ENCODE measurements at regions not wholly inside any gene's neighbourhood (a gene's known extent, or its start where the extent isn't known, plus 50 kb on each side); places are given as distances from the start of the nearest gene placed in this dataset.

DNA sequence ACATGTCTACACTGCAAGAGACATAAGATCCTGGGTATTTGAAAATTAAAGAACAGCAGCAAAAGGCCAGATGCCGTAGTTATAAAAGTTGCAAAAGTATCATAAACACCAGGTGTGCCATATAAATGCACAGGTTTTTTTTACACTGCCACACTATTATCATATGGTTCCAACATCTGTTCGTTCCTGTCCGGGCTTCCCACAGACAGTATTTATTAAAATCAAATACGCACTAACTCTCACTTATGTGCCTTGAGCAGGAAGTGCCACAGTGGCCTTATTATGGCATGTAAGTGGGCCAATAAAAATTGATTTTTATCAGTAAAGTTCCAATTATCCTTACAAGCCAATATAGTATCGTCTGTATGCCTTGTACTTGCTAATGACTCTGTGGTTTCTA is 873.2 kb downstream of the RPA4 start:
- no peak for DNase-seq
- in situ Hi-C loops (cut with MboI; ENCODE audit: low pct_unique_long_range_greater_than_20kb, low sequenced_read_pairs) = no loop called here

DNA sequence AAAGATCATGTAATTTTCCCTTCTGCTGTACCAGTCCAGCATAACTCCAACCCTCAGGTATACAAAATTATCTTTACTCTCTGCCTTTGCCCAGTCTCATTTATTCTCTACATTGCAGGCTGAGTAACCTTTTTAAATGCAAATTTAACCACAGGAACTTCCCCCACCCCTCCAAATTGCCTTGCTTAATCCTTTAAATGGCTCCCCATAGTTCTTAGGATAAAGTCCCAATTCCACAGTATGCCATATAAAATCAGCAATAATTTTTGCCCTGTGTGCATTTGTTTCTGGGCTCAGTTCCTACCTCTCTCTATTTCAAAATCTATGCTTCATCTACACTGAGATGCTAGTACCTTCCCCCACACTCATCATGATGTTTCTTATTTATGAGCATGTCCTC is 879.7 kb downstream of the RPA4 start:
- in situ Hi-C loops (cut with MboI; ENCODE audit: low pct_unique_long_range_greater_than_20kb, low sequenced_read_pairs) = no loop called here

DNA sequence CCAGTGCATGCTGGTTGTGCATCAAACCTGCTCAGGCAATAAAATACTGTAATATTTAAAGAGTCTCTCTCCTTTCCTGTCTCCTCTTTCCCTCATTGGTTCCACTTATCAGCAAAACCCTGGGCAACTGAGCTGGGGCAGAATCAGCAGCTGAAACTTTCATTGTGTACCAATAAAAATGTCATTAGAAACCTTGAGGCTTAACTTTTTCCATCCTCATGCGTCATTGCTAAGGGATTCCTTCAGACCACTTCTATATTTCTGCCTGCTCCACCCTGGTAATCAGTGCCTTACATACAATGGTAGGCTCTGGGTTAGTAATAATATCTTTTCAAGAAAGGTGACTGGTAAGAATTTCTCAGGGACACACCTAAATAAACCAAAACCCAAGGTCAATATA is 880.3 kb downstream of the RPA4 start:
- in situ Hi-C loops (cut with MboI; ENCODE audit: low pct_unique_long_range_greater_than_20kb, low sequenced_read_pairs) = no loop called here
- DNase-seq = no peak

More for the DNA sequence above, 879.7 kb downstream of the RPA4 start:
- DNase-seq = no peak

GRCh38 chrX:97766501-97767095 is 882.9 kb downstream of the RPA4 start:
- no peak for DNase-seq
- in situ Hi-C loops (cut with MboI; ENCODE audit: low pct_unique_long_range_greater_than_20kb, low sequenced_read_pairs) = no loop called here

- no peak for DNase-seq
- in situ Hi-C loops (cut with MboI; ENCODE audit: low pct_unique_long_range_greater_than_20kb, low sequenced_read_pairs) = no loop called here
Observed at GRCh38 chrX:97787311-97787710, 903.6 kb downstream of the RPA4 start.

DNA sequence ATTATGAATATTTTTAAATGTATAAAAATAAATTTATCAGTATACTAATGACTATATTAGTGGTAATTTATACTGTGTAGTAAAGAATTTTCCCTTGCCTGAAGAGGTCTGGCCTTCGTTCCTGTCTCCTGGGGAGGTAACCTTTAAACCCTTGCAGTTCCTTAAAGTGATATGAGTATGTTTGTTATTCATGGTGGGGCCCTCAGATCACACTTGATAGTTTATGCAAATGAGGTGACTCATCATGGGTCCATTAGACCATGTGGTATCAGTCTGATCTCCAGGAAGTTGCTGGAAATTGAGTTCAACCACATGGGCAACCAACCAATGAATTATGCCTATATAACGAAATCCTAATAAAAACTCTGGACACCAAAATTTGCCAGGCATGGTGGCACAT is 904.1 kb downstream of the RPA4 start:
- no peak for DNase-seq
- in situ Hi-C loops (cut with MboI; ENCODE audit: low pct_unique_long_range_greater_than_20kb, low sequenced_read_pairs) = no loop called here

- in situ Hi-C loops (cut with MboI; ENCODE audit: low pct_unique_long_range_greater_than_20kb, low sequenced_read_pairs) = no loop called here
- peak; percentile 65 for DNase-seq
Observed at GRCh38 chrX:97790850-97791249, 907.1 kb downstream of the RPA4 start.

DNA sequence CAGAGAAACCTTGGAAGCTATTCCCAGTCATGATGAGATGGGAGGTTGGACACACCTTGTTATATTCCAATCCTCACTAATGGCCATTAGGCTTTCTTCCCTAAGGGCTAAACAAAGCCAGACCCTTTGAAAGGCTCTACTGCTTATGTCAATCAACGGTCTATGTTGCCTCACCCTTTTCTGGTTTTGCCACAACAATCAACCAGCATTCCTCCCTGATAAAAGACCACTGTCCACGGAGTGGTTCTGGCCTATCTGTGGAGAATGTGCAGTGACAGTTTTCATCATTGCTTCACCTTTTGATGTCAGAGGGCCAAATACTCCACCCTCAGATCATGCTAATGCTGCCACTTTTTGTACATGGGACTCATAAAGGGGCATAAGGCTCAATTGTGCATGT is 913.4 kb downstream of the RPA4 start:
- DNase-seq = no peak
- in situ Hi-C loops (cut with MboI; ENCODE audit: low pct_unique_long_range_greater_than_20kb, low sequenced_read_pairs) = no loop called here

DNA sequence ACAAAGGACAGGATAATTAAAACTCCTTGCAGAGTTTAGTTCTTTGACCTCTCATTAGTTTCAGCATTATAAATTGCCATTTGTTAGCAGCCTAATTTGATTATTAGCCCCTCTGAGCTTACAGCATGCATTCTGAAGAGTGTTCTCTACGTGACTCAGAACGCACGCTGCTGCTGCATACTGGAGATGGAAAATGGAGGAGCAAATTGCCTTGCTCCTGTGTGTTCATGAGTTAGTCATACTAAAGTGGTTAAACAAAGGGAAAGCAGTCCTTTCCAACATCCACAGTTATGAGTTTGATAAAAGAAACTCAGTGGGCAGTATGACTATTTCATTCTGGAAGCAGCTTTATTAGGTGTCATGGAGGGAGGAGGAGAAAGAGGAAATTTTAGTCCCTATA is 922.5 kb downstream of the RPA4 start:
- in situ Hi-C loops (cut with MboI; ENCODE audit: low pct_unique_long_range_greater_than_20kb, low sequenced_read_pairs) = no loop called here
- DNase-seq = no peak

DNA sequence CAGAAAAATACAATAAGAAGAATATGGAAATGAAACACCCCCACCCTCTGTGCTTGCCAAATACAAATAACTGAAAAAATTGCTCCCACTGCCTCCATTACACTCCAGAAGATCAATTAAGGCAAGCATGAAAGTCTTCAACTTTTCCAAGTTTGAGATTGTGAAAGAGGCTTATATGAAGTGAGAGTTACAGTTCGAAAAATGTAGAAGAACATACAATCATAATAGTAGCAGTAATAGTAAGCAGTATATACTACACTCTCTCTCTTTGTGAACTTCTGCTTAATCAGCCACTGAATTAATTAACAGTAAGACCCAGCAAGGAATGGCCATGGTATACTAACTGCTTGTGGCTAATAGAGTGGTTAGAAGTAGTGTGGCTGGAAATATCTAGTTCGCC is 923.2 kb downstream of the RPA4 start:
- no peak for DNase-seq
- in situ Hi-C loops (cut with MboI; ENCODE audit: low pct_unique_long_range_greater_than_20kb, low sequenced_read_pairs) = no loop called here

GRCh38 chrX:97820170-97820569 is 936.5 kb downstream of the RPA4 start:
- DNase-seq = no peak

DNA sequence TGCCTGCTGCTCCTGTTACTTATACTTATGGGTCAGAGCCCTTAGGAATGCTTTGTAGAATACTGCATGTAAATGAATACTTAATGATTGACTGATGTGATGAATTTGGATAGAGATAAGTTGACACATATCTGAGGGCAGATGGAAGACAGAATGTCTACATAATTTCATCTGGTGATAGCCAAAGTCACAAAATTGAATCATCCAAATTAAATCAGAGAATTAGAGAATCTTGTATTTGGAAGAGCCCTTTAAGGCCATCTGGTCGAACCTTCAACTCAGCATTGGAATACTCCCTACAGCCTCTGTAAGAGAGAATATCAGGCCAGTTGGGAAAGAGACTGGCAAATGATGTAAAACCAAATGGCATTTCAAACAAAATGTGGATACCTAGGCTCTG is 944.8 kb downstream of the RPA4 start:
- DNase-seq = no peak
- in situ Hi-C loops (cut with MboI; ENCODE audit: low pct_unique_long_range_greater_than_20kb, low sequenced_read_pairs) = no loop called here

More at GRCh38 chrX:97820170-97820569, 936.5 kb downstream of the RPA4 start:
- in situ Hi-C loops (cut with MboI; ENCODE audit: low pct_unique_long_range_greater_than_20kb, low sequenced_read_pairs) = no loop called here

GRCh38 chrX:97835969-97836368 is 952.3 kb downstream of the RPA4 start:
- in situ Hi-C loops (cut with MboI; ENCODE audit: low pct_unique_long_range_greater_than_20kb, low sequenced_read_pairs) = no loop called here
- no peak for DNase-seq

DNA sequence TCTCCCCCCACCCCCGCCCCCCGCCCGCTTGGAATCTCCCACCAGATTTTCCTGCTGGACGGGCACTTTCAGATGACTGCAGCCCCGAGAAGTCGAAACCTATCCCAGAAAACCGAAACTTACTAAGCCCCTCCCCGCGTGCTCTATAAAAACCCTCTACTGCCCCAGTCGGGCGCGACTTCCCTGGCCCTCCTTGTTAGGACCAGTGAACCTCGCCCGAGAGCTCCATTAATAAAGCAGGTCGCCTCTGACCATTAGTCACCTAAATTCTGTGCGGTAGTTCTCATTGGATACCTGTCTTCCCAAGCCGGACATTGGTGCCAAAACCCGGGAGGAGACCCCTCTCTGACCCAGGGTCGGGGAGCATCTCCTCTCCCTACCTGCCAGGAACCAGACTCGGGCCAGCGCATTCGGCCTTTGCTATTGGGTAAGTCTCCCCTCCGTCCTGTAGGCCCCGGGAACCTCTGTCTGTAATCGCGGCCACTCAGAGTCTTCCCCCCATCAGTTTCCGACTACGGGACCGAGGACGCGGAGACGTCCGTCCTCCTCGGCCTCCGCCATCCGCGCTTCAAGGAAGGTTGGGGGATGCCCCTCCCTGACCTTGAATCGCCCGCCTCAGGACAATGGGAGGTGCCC is 958.0 kb downstream of the RPA4 start:
- in situ Hi-C loops (cut with MboI; ENCODE audit: low pct_unique_long_range_greater_than_20kb, low sequenced_read_pairs) = no loop called here
- no peak for DNase-seq

GRCh38 chrX:97842468-97843199 is 958.9 kb downstream of the RPA4 start:
- in situ Hi-C loops (cut with MboI; ENCODE audit: low pct_unique_long_range_greater_than_20kb, low sequenced_read_pairs) = no loop called here
- no peak for DNase-seq

DNA sequence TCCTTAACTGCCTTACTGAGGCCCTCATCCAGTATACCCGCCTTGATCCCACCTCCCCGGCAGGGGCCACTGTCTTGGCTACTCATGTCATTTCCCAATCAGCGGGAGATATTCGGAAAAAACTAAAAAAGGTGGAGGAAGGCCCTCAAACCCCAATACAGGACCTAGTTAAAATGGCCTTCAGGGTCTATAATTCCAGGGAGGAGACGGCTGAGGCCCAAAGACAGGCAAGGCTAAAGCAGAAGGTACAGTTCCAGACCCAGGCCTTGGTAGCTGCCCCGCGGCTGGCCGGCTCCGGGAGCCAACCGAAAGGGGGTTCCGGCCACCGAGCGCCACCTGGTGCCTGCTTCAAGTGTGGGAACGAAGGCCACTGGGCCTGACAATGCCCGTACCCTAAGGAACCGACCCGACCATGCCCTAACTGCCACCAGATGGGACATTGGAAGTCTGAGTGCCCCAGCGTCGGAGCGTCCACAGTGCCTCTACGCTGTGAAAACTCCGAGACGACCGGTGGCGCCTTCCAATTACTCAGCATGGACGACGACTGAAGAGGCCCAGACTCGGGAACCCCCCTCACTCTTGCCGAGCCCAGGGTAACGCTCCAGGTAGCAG is 959.6 kb downstream of the RPA4 start:
- in situ Hi-C loops (cut with MboI; ENCODE audit: low pct_unique_long_range_greater_than_20kb, low sequenced_read_pairs) = no loop called here
- no peak for DNase-seq

- in situ Hi-C loops (cut with MboI; ENCODE audit: low pct_unique_long_range_greater_than_20kb, low sequenced_read_pairs) = no loop called here
- no peak for DNase-seq
Observed at GRCh38 chrX:97844161-97844560, 960.5 kb downstream of the RPA4 start.

GRCh38 chrX:97844943-97845342 is 961.2 kb downstream of the RPA4 start:
- DNase-seq = no peak
- in situ Hi-C loops (cut with MboI; ENCODE audit: low pct_unique_long_range_greater_than_20kb, low sequenced_read_pairs) = no loop called here

- DNase-seq = no peak
- in situ Hi-C loops (cut with MboI; ENCODE audit: low pct_unique_long_range_greater_than_20kb, low sequenced_read_pairs) = no loop called here
Observed at GRCh38 chrX:97845451-97845850, 961.7 kb downstream of the RPA4 start.

GRCh38 chrX:97846228-97846627 is 962.5 kb downstream of the RPA4 start:
- DNase-seq = no peak
- in situ Hi-C loops (cut with MboI; ENCODE audit: low pct_unique_long_range_greater_than_20kb, low sequenced_read_pairs) = no loop called here

All from KBM-7 (cell line).